A673 (cell line): ENCODE measurements at regions not wholly inside any gene's neighbourhood (a gene's known extent, or its start where the extent isn't known, plus 50 kb on each side); places are given as distances from the start of the nearest gene placed in this dataset.

ENCODE experiments used
- EZH2 ChIP-seq: fragments of 200-600 bp; sonication (generic); IDR thresholded peaks from 2 replicates; pipeline ENCODE4 v1.6.1; 2017; ENCODE audit warnings: borderline replicate concordance, low read depth, mild to moderate bottlenecking, mixed read lengths, antibody characterized with exemption, low read length; ENCODE audit not compliant: poor library complexity, severe bottlenecking
- TF ChIP-seq, protein P1 (sequence below): fragments of 300-800, 200-600 bp; sonication (generic); conservative IDR thresholded peaks from 2 replicates; pipeline ENCODE4 v1.5.1; 2017; ENCODE audit warnings: low read depth, mild to moderate bottlenecking, antibody characterized with exemption, low read length, moderate library complexity, mixed read lengths

DNA sequence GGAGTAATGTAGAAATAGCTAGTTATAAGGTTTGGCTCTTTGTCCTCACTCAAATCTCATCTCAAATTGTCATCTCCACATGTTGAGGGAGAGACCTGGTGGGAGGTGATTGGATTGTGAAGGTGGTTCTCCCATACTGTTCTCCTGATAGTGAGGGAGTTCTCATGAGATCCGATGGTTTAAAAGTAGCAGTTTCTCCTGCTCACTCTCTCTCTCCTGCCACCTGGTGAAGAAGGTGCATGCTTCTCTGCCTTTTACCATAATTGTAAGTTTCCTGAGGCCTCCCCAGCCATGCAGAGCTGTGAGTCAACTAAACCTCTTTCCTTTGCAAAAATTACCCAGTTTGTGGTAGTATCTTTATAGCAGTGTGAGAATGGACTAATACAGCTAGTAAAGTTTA is 849.4 kb downstream of the DACH1 start:
- TF ChIP-seq, protein P1, sequence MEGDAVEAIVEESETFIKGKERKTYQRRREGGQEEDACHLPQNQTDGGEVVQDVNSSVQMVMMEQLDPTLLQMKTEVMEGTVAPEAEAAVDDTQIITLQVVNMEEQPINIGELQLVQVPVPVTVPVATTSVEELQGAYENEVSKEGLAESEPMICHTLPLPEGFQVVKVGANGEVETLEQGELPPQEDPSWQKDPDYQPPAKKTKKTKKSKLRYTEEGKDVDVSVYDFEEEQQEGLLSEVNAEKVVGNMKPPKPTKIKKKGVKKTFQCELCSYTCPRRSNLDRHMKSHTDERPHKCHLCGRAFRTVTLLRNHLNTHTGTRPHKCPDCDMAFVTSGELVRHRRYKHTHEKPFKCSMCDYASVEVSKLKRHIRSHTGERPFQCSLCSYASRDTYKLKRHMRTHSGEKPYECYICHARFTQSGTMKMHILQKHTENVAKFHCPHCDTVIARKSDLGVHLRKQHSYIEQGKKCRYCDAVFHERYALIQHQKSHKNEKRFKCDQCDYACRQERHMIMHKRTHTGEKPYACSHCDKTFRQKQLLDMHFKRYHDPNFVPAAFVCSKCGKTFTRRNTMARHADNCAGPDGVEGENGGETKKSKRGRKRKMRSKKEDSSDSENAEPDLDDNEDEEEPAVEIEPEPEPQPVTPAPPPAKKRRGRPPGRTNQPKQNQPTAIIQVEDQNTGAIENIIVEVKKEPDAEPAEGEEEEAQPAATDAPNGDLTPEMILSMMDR = no peak
- TF ChIP-seq EZH2 = no peak
